D721Med (cell line): ENCODE measurements at regions not wholly inside any gene's neighbourhood (a gene's known extent, or its start where the extent isn't known, plus 50 kb on each side); places are given as distances from the start of the nearest gene placed in this dataset.

Experiments
- DNase-seq: peaks from one replicate; pipeline ENCODE4 v3.0.0; 2011; ENCODE audit warnings: low spot score; ENCODE audit not compliant: insufficient read length
- FAIRE-seq: peaks from 2 replicates; lab custom pipeline; 2011; peaks lifted over from hg19 to GRCh38; lab: Jason Lieb, UNC
- CTCF ChIP-seq: IDR thresholded peaks from 2 replicates; pipeline ENCODE4 v1.5.1; 2012; ENCODE audit warnings: mild to moderate bottlenecking, control low read depth; ENCODE audit not compliant: insufficient read depth; ENCODE audit errors: missing control alignments

GRCh38 chr3:145959457-145960088 lies 201.4 kb downstream of the PLOD2 start:
- FAIRE-seq (no peak), DNase-seq (no peak)
- no peak for TF ChIP-seq CTCF

DNA sequence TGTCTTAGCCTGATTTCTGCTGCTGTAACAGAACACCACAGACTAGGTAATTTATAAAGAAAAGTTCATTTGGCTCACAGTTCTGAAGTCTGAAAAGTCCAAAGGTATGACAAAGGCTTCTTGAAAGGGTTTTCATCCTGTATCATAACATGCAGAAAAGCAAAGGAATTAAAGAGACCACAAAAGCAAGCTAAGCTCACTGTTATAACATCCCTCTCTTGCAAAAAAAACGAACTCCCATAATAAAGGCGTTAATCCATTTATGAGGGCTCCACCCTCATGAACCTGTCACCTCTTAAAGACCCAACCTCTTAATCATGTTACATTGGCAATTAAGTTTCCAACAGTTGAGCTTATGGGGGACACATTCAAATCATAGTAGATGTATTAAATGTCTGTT lies 197.9 kb downstream of the PLOD2 start:
- no peak for FAIRE-seq
- no peak for TF ChIP-seq CTCF
- no peak for DNase-seq

DNA sequence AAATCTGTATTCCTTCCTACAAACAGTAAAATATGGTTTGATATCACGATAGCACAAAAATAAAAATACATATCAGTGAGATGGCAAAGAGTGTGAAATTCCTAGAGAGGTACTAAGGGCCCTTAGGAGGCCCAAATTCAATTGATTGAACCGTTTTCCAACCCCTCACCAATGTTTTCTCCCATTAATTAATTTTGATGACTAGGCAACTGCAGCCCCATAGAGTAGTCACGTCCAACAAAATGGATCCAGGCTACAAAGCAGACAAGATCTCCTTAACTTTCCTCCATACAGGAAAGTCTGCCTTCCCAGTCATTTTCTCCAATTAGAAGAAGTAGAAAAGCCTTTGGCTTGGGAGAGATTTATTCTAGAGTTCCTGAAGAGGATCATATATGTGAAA lies 193.9 kb downstream of the PLOD2 start:
- TF ChIP-seq CTCF: no peak
- DNase-seq (no peak), FAIRE-seq (no peak)

GRCh38 chr3:145971186-145971585 lies 189.8 kb downstream of the PLOD2 start:
- no peak for DNase-seq
- no peak for TF ChIP-seq CTCF
- FAIRE-seq: no peak

- FAIRE-seq (no peak), DNase-seq (no peak)
- TF ChIP-seq CTCF: no peak
Observed at GRCh38 chr3:145972851-145973250, 188.1 kb downstream of the PLOD2 start.

GRCh38 chr3:145981056-145981455 lies 179.9 kb downstream of the PLOD2 start:
- no peak for TF ChIP-seq CTCF
- FAIRE-seq (no peak), DNase-seq (no peak)

DNA sequence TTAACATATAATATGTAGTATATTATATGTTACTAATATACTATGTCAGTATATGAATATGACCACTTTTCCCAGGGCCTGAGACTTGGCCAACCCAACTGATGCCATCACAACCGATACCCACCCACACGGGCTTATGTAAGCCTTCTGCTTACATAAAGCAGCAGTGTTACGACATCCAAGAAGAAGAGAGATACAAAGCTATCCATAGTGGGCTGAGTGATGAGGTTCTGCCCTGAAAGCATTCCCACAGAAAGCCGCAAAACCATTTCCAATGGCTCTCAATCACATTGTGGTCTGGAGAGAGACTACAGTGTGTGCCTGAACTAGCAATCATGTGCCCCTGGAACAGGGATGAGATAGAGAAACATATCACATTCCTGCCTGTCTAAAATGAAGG lies 177.9 kb downstream of the PLOD2 start:
- DNase-seq: no peak
- FAIRE-seq: no peak
- no peak for TF ChIP-seq CTCF
